GM20000 (cell line): ENCODE measurements at regions not wholly inside any gene's neighbourhood (a gene's known extent, or its start where the extent isn't known, plus 50 kb on each side); places are given as distances from the start of the nearest gene placed in this dataset.

Source experiments
- DNase-seq: peaks from one replicate; pipeline ENCODE4 v3.0.0; 2012; ENCODE audit warnings: low spot score
- CTCF ChIP-seq: IDR thresholded peaks from 2 replicates; pipeline ENCODE4 v1.5.1; 2012; ENCODE audit warnings: mild to moderate bottlenecking, control low read depth; ENCODE audit errors: extremely low read depth, missing control alignments

GRCh38 chr13:74032325-74032724 lies 101.9 kb downstream of the KLF12 start:
- DNase-seq = no peak
- no peak for TF ChIP-seq CTCF

GRCh38 chr13:74027161-74027779 lies 106.9 kb downstream of the KLF12 start:
- TF ChIP-seq CTCF = no peak
- DNase-seq = peak; percentile 14

GRCh38 chr13:74026753-74027152 lies 107.5 kb downstream of the KLF12 start:
- TF ChIP-seq CTCF = no peak
- peak; percentile 41 for DNase-seq

- DNase-seq = no peak
- TF ChIP-seq CTCF = no peak
Measured at GRCh38 chr13:74025369-74025768, 108.8 kb downstream of the KLF12 start.

GRCh38 chr13:74024856-74025255 lies 109.3 kb downstream of the KLF12 start:
- DNase-seq = no peak
- no peak for TF ChIP-seq CTCF

- no peak for DNase-seq
- TF ChIP-seq CTCF = no peak
Measured at GRCh38 chr13:74024314-74024713, 109.9 kb downstream of the KLF12 start.

- no peak for DNase-seq
- no peak for TF ChIP-seq CTCF
Measured at GRCh38 chr13:74023484-74023883, 110.7 kb downstream of the KLF12 start.
